GM18861 (cell line): ENCODE measurements at regions not wholly inside any gene's neighbourhood (a gene's known extent, or its start where the extent isn't known, plus 50 kb on each side); places are given as distances from the start of the nearest gene placed in this dataset.
"Not testable (repeated sequence)": the region's sequence is repeated elsewhere in the genome, so short reads cannot be mapped to it uniquely, and the experiment has no call there.

Experiments
- ATAC-seq: cut with Tn5 transposase; IDR thresholded peaks from one replicate; pipeline ENCODE4 v1.9.1; 2021; ENCODE audit not compliant: unreplicated experiment

GRCh38 chr2:210859314-210859713 lies 302.9 kb downstream of the CPS1 start:
- no peak for ATAC-seq

- ATAC-seq: no peak
Observed at GRCh38 chr2:210860276-210860675, 303.9 kb downstream of the CPS1 start.

GRCh38 chr2:210861038-210861665 lies 304.8 kb downstream of the CPS1 start:
- ATAC-seq: no peak

- ATAC-seq: no peak
Observed at GRCh38 chr2:210862283-210863065, 306.1 kb downstream of the CPS1 start.

GRCh38 chr2:210863283-210863682 lies 306.9 kb downstream of the CPS1 start:
- ATAC-seq: no peak

GRCh38 chr2:210871566-210871965 lies 315.2 kb downstream of the CPS1 start:
- not testable (repeated sequence) for ATAC-seq

- no peak for ATAC-seq
Observed at GRCh38 chr2:210873631-210874030, 317.2 kb downstream of the CPS1 start.

GRCh38 chr2:210884227-210884626 lies 327.8 kb downstream of the CPS1 start:
- no peak for ATAC-seq

GRCh38 chr2:210888035-210888434 lies 331.6 kb downstream of the CPS1 start:
- no peak for ATAC-seq

GRCh38 chr2:210895132-210895531 lies 338.7 kb downstream of the CPS1 start:
- ATAC-seq: no peak

- no peak for ATAC-seq
Observed at GRCh38 chr2:210899131-210899530, 342.7 kb downstream of the CPS1 start.

GRCh38 chr2:210901326-210901725 lies 344.9 kb downstream of the CPS1 start:
- no peak for ATAC-seq

GRCh38 chr2:210912779-210913178 lies 356.4 kb downstream of the CPS1 start:
- no peak for ATAC-seq

GRCh38 chr2:210913461-210913860 lies 357.1 kb downstream of the CPS1 start:
- ATAC-seq: no peak

GRCh38 chr2:210915912-210916311 lies 359.5 kb downstream of the CPS1 start:
- ATAC-seq: no peak

GRCh38 chr2:210917465-210917864 lies 361.1 kb downstream of the CPS1 start:
- no peak for ATAC-seq

- no peak for ATAC-seq
Observed at GRCh38 chr2:210919128-210919527, 362.7 kb downstream of the CPS1 start.

- ATAC-seq: no peak
Observed at GRCh38 chr2:210922419-210922818, 366.0 kb downstream of the CPS1 start.

GRCh38 chr2:210928714-210929113 lies 372.3 kb downstream of the CPS1 start:
- no peak for ATAC-seq

- no peak for ATAC-seq
Observed at GRCh38 chr2:210938228-210938627, 381.8 kb downstream of the CPS1 start.

- ATAC-seq: no peak
Observed at GRCh38 chr2:210946395-210946794, 390.0 kb downstream of the CPS1 start.

- not testable (repeated sequence) for ATAC-seq
Observed at GRCh38 chr2:210950434-210951060, 394.1 kb downstream of the CPS1 start.
